ENCODE measurements at regions not wholly inside any gene's neighbourhood (a gene's known extent, or its start where the extent isn't known, plus 50 kb on each side); places are given as distances from the start of the nearest gene placed in this dataset.

DNA sequence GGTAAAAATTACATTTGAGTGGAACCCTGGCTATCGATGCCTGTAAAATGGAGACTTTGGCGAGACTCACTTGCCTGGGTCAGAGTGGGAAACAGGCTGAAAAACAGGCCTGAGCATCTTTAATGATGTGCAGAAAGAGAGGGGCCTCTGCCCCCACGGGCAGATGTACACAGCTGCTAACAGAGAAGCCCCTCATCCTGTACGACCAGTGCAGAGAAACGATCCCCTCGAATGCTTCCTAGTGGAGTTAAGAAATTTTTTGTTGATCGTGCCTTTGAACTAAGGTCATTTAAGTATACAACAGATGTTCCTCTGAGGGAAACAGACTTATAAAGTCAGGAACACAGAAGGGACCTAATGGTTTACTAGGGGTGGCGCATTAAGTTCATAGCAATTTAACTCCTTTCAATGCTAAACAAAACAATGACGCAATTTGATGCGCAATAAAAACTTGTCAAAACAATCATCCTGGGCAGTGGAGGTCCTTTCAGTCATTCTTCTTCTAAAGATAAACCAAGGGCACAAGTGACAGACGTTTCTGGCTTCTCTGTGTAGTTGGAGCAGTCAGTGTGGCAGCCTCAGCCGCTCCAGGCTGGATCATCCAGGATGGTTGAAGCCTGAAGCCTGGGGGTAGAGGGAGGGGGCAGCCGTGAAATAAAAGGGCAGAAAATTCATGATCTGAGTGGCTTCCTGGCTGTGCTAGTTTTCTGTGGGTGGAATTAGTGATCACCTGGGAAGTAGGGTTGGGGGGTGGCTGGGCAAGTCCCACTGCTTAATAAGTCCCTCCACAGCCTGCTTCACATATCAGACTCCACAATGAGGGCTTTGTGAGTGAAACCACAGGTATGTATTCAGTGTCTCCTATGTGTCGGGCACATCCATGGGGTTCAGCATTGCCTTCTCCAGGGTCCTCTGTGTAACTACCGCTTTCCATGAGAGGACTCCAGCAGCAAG lies 50.8 kb upstream of the MRPS22 start:
- no peaks in the 10 kb centered on the region for H3K36me3 Mint-ChIP-seq
- DNase-seq (ENCODE audit: low spot score) = no peak
- no peak overlapping the region for H3K4me3 Mint-ChIP-seq
- no peak for ATAC-seq
- POLR2A ChIA-PET = no interaction called here
- CTCF ChIA-PET = interaction anchor here (1.1 kb wide), 1 partner anchor 27 kb away, joined by 3 read pairs; no protein-coding TSS in a partner anchor
- H3K4me1 Mint-ChIP-seq = no peaks in the 10 kb centered on the region
- no peak for TF ChIP-seq NFATC4 (CRISPR knock-in tag; IDR thresholded peaks at IDR 0.05)
- TF ChIP-seq, protein P1, sequence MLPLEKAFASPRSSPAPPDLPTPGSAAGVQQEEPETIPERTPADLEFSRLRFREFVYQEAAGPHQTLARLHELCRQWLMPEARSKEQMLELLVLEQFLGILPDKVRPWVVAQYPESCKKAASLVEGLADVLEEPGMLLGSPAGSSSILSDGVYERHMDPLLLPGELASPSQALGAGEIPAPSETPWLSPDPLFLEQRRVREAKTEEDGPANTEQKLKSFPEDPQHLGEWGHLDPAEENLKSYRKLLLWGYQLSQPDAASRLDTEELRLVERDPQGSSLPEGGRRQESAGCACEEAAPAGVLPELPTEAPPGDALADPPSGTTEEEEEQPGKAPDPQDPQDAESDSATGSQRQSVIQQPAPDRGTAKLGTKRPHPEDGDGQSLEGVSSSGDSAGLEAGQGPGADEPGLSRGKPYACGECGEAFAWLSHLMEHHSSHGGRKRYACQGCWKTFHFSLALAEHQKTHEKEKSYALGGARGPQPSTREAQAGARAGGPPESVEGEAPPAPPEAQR (CRISPR knock-in tag; IDR thresholded peaks at IDR 0.05) = no peak
- TF ChIP-seq, protein P2, sequence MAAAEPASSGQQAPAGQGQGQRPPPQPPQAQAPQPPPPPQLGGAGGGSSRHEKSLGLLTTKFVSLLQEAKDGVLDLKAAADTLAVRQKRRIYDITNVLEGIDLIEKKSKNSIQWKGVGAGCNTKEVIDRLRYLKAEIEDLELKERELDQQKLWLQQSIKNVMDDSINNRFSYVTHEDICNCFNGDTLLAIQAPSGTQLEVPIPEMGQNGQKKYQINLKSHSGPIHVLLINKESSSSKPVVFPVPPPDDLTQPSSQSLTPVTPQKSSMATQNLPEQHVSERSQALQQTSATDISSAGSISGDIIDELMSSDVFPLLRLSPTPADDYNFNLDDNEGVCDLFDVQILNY (CRISPR knock-in tag; IDR thresholded peaks at IDR 0.05) = no peak
- H3K27me3 Mint-ChIP-seq (ENCODE audit: low read depth) = no peaks in the 10 kb centered on the region; the same call in 1 of the 2 replicates
- no peaks in the 10 kb centered on the region for H3K9me3 Mint-ChIP-seq
- H3K27ac Mint-ChIP-seq = no peak overlapping the region

GRCh38 chr3:139293665-139294023 lies 50.2 kb upstream of the MRPS22 start:
- DNase-seq (ENCODE audit: low spot score) (no peak), ATAC-seq (no peak)
- TF ChIP-seq KAT7 (CRISPR knock-in tag; IDR thresholded peaks at IDR 0.05; ENCODE audit: borderline replicate concordance) = no peak
- TF ChIP-seq CBFB (CRISPR knock-in tag; IDR thresholded peaks at IDR 0.05; ENCODE audit: low read depth) = no peak
- TF ChIP-seq ZNF423 (CRISPR knock-in tag; IDR thresholded peaks at IDR 0.05) = no peak
- TF ChIP-seq ATF1 (CRISPR knock-in tag; IDR thresholded peaks at IDR 0.05) = no peak
- no peak for TF ChIP-seq USF2 (CRISPR knock-in tag; IDR thresholded peaks at IDR 0.05)
- TF ChIP-seq, protein P3, sequence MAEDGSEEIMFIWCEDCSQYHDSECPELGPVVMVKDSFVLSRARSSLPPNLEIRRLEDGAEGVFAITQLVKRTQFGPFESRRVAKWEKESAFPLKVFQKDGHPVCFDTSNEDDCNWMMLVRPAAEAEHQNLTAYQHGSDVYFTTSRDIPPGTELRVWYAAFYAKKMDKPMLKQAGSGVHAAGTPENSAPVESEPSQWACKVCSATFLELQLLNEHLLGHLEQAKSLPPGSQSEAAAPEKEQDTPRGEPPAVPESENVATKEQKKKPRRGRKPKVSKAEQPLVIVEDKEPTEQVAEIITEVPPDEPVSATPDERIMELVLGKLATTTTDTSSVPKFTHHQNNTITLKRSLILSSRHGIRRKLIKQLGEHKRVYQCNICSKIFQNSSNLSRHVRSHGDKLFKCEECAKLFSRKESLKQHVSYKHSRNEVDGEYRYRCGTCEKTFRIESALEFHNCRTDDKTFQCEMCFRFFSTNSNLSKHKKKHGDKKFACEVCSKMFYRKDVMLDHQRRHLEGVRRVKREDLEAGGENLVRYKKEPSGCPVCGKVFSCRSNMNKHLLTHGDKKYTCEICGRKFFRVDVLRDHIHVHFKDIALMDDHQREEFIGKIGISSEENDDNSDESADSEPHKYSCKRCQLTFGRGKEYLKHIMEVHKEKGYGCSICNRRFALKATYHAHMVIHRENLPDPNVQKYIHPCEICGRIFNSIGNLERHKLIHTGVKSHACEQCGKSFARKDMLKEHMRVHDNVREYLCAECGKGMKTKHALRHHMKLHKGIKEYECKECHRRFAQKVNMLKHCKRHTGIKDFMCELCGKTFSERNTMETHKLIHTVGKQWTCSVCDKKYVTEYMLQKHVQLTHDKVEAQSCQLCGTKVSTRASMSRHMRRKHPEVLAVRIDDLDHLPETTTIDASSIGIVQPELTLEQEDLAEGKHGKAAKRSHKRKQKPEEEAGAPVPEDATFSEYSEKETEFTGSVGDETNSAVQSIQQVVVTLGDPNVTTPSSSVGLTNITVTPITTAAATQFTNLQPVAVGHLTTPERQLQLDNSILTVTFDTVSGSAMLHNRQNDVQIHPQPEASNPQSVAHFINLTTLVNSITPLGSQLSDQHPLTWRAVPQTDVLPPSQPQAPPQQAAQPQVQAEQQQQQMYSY (CRISPR knock-in tag; IDR thresholded peaks at IDR 0.05) = no peak
- no peak for TF ChIP-seq OVOL2 (CRISPR knock-in tag; IDR thresholded peaks at IDR 0.05; ENCODE audit: borderline replicate concordance)
- no peak for TF ChIP-seq ZNF396 (CRISPR knock-in tag; IDR thresholded peaks at IDR 0.05; ENCODE audit: borderline replicate concordance)
- TF ChIP-seq EMX1 (CRISPR knock-in tag; IDR thresholded peaks at IDR 0.05) = no peak
- TF ChIP-seq ATF6 (CRISPR knock-in tag; IDR thresholded peaks at IDR 0.05) = no peak
- Mint-ChIP-seq H3K4me3 (no peak overlapping the region), H3K27me3 (ENCODE audit: low read depth) (no peaks in the 10 kb centered on the region), H3K27ac (no peak overlapping the region), H3K9me3 (no peaks in the 10 kb centered on the region), H3K36me3 (no peaks in the 10 kb centered on the region), H3K4me1 (no peaks in the 10 kb centered on the region)
- ChIA-PET POLR2A (no interaction called here), CTCF (interaction anchor here (1.1 kb wide), 1 partner anchor 26 kb away, joined by 3 read pairs; no protein-coding TSS in a partner anchor)

Measured in WTC11 (cell line).